ENCODE measurements at regions not wholly inside any gene's neighbourhood (a gene's known extent, or its start where the extent isn't known, plus 50 kb on each side); places are given as distances from the start of the nearest gene placed in this dataset.
A peak's percentile ranks its signal among the peaks of the same experiment; 100 is the strongest.
"Not testable (repeated sequence)": the region's sequence is repeated elsewhere in the genome, so short reads cannot be mapped to it uniquely, and the experiment has no call there.

GRCh38 chr10:124262971-124263370 is 155.8 kb downstream of the OAT start:
- no peak for DNase-seq

- DNase-seq, result no peak
Observed at GRCh38 chr10:124262234-124262865, 156.4 kb downstream of the OAT start.

- DNase-seq, result peak; percentile 3 to 9
Observed at GRCh38 chr10:124259139-124259825, 159.4 kb downstream of the OAT start.

GRCh38 chr10:124257781-124258180 is 160.9 kb downstream of the OAT start:
- no peak for DNase-seq

- no peak for DNase-seq
Observed at GRCh38 chr10:124256151-124256550, 162.6 kb downstream of the OAT start.

GRCh38 chr10:124255556-124255955 is 162.2 kb upstream of the CHST15 start:
- DNase-seq, result no peak

GRCh38 chr10:124254490-124254889 is 161.1 kb upstream of the CHST15 start:
- DNase-seq, result no peak

- no peak for DNase-seq
Observed at GRCh38 chr10:124253006-124253405, 159.6 kb upstream of the CHST15 start.

GRCh38 chr10:124252097-124252715 is 158.8 kb upstream of the CHST15 start:
- no peak for DNase-seq

- no peak for DNase-seq
Observed at GRCh38 chr10:124251317-124252065, 158.1 kb upstream of the CHST15 start.

GRCh38 chr10:124250506-124250905 is 157.1 kb upstream of the CHST15 start:
- no peak for DNase-seq

GRCh38 chr10:124249812-124250432 is 156.5 kb upstream of the CHST15 start:
- DNase-seq, result no peak

GRCh38 chr10:124249196-124249595 is 155.8 kb upstream of the CHST15 start:
- DNase-seq, result no peak

GRCh38 chr10:124248056-124249045 is 155.0 kb upstream of the CHST15 start:
- no peak for DNase-seq

GRCh38 chr10:124245806-124246440 is 152.5 kb upstream of the CHST15 start:
- DNase-seq, result no peak

GRCh38 chr10:124245191-124245590 is 151.8 kb upstream of the CHST15 start:
- DNase-seq, result no peak

GRCh38 chr10:124244256-124244877 is 151.0 kb upstream of the CHST15 start:
- DNase-seq, result no peak

- DNase-seq, result no peak
Observed at GRCh38 chr10:124243702-124244121, 150.3 kb upstream of the CHST15 start.

GRCh38 chr10:124242791-124243190 is 149.4 kb upstream of the CHST15 start:
- DNase-seq, result no peak

GRCh38 chr10:124242365-124242764 is 149.0 kb upstream of the CHST15 start:
- no peak for DNase-seq

GRCh38 chr10:124241510-124241909 is 148.1 kb upstream of the CHST15 start:
- not testable (repeated sequence) for DNase-seq

Data from activated CD4-positive, alpha-beta T cell treated with anti-CD3 and anti-CD28 coated beads, Interleukin-2, amount 50 U/mL, for 48 hours (primary cell).